DMS53 (cell line): ENCODE measurements at regions not wholly inside any gene's neighbourhood (a gene's known extent, or its start where the extent isn't known, plus 50 kb on each side); places are given as distances from the start of the nearest gene placed in this dataset.

Source experiments
- DNase-seq: peaks from one replicate; lab custom pipeline; 2025; lab: John Stamatoyannopoulos, UW

- no peak for DNase-seq
Observed at GRCh38 chr2:150165442-150165841, 322.0 kb downstream of the RND3 start.

- no peak for DNase-seq
Observed at GRCh38 chr2:150162241-150162942, 325.1 kb downstream of the RND3 start.

DNA sequence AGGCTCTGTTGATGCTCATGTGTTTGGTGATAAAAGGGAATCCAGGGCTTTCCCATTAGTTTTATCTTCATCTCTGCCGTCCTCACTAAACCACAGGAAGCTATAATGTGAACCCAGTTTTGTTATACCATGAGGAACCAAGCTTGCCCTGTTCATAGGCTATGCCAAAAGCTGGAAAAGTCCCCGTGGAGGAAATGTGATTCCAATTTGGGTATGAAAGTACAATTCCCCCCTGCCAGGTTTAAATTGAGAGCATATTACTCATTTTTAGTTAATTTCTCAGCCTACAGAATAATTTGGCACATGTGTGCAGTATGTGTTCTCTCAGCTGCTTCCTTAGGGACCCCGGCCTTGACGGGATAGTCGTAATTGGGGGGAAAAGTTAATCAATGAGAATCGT lies 327.4 kb downstream of the RND3 start:
- no peak for DNase-seq

DNA sequence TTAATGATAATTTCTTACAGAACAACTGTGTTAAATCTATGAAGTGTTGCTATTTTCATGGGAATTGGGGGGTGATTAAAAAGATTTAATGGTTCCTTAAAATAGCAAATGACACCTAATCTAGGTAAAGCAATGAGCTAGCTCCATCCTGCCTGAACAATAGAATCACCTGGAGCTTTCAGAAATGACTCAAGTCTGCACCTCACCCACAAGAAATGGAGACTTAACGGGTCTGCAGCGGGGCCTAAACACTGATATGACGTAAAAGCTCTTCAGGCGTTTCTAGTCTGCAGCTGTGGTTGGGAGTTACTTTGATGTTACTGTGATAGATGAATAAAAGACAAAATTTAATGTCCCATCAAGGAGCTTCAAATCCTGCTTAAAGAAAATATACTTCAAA lies 328.2 kb downstream of the RND3 start:
- DNase-seq: peak; percentile 10

DNA sequence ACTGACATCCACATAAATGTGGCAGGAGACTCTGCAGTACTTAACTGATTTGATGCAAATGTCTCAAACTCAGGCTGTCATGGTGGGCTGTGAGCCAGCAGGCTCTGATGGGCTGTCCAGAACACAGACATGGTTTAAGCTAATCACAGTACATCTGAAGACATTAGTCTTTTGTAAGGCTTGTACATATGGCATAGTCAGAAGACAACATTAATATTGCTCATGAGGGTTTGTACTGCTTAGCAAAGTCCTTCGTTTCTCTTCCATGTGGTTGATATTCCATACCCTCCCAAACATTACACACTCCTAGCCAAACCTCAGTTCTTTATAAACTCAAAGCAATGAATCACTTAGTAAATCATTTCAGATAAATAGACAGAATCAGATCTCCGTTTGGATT lies 330.6 kb downstream of the RND3 start:
- no peak for DNase-seq

GRCh38 chr2:150156415-150156814 lies 331.1 kb downstream of the RND3 start:
- DNase-seq: no peak

- DNase-seq: no peak
Observed at GRCh38 chr2:150154308-150154797, 333.1 kb downstream of the RND3 start.

- DNase-seq: no peak
Observed at GRCh38 chr2:150153646-150154307, 333.7 kb downstream of the RND3 start.

DNA sequence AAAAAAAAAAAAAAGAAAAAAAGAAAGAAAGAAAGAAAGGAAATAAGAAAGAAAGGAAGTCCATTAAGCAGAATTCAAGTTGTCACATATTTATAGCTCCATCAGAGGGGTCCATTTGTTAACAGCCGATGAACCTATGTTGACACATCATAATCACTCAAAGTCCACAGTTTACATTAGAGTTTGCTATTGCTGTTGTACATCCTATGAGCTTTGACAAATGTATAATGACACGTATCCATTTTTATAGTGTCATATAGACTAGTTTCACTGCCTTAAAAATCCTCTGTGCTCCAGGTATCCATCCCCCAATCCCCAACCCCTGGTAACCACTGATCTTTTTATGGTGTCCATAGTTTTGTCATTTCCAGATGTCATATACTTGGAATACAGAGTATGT lies 335.2 kb downstream of the RND3 start:
- DNase-seq: no peak

GRCh38 chr2:150150144-150150543 lies 337.3 kb downstream of the RND3 start:
- no peak for DNase-seq

- no peak for DNase-seq
Observed at GRCh38 chr2:150147889-150148683, 339.4 kb downstream of the RND3 start.

DNA sequence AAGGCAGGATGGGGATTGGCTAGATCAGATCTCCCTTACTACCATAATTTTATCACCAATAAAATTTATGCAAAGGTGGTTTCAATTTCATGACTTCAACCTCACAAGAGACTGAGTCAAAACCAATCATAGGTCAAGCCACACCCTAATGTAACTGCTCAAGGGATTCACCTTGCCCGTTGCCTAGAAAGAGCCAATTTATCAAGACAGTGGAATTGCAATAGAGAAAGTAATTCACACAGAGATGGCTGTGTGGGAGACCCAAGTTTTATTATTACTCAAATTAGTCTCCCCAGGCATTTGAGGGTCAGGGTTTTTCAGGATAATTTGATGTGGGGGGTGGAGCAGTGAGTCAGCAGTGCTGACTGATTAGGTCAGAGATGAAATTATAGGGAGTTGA lies 340.6 kb downstream of the RND3 start:
- no peak for DNase-seq

- DNase-seq: no peak
Observed at GRCh38 chr2:150145299-150145692, 342.2 kb downstream of the RND3 start.

DNA sequence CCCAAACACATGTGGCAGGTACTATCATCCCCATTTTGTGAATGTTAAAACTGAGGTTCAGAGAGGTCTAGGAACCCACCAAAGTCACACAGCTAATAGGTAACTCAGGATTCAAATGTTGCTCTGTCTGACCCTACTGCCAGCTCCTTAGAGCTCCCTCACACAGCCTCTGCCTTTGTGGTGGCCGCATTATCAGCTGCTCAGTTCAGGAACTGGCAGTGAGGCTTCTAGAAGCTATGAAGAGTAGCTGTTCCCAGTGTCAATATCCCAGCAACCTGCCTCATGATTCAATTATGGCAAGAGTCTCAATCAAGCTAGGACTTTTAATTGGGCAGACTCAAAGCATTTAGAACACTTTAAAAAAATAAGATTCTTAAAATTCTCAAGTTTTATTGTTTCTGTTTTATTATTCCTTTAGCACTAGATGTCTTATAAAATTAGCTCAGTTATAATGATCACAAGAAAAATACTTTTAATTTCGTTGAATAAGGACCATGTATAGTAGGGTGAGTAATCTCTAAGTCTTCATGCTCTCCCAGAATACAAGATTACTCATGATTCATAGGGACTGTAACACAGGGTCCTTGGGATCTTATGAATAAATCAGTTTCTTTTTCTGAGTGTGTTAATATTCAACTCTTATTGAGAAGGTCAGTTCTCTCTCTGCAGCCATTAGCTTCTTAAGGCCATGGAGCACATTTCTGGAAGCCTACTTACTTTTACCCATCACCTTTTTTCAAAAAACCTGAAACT lies 342.7 kb downstream of the RND3 start:
- DNase-seq: no peak

DNA sequence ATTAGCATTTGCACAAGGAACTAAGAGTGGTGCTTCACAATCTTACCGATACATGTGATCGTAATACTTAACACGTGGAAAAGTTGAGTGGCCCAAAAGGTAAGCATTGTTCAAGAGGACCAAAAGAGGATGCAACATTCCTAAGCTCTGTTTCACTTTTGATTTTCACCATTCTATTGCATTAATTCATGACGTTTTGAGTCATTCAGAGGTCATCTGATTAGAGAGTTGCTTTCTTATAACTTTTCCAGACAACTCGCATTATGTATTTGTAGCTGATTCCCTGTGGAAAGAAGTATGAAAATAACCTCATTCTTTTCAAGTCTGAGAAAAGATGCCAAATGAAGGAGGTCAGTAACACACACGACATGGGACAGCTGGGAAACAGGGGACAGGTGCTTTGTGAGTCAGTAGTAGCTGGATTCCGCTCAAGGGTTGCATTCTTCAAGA lies 344.4 kb downstream of the RND3 start:
- no peak for DNase-seq

GRCh38 chr2:150142561-150142960 lies 344.9 kb downstream of the RND3 start:
- no peak for DNase-seq

GRCh38 chr2:150141226-150142001 lies 346.1 kb downstream of the RND3 start:
- DNase-seq: no peak

GRCh38 chr2:150140777-150141176 lies 346.7 kb downstream of the RND3 start:
- no peak for DNase-seq

DNA sequence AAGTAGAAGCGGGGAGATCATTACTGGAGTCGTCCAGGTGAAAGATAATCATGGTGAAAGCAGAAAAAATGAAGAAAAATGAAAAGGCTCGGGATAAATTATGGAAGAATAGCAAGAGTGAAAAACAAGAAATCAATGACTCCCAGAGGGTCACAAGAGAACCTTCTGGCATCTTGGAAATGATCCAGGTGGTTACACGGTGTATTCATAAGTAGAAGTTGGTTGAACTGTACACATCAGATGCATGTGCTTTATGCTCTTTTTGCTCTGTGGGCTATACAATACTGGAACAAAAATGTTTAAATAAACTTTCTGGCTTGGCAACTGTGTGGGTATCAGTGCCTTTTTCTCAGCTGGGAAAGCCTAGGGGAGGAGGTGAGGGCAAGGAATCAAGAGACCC lies 348.9 kb downstream of the RND3 start:
- DNase-seq: no peak

GRCh38 chr2:150137338-150138069 lies 350.0 kb downstream of the RND3 start:
- DNase-seq: no peak

- DNase-seq: no peak
Observed at GRCh38 chr2:150136893-150137292, 350.6 kb downstream of the RND3 start.
